MM.1S (cell line): ENCODE measurements at regions not wholly inside any gene's neighbourhood (a gene's known extent, or its start where the extent isn't known, plus 50 kb on each side); places are given as distances from the start of the nearest gene placed in this dataset.

Source experiments
- EZH2 ChIP-seq: fragments of 300-600 bp; sonication (generic); optimal IDR thresholded peaks from 2 replicates; pipeline ENCODE3; 2017; ENCODE audit warnings: low read depth, mild to moderate bottlenecking, antibody characterized with exemption, low read length, mixed read lengths
- EZH2phosphoT487 ChIP-seq: fragments of 300-600 bp; sonication (generic); IDR thresholded peaks from 2 replicates; pipeline ENCODE4 v1.6.1; 2018; ENCODE audit warnings: antibody characterized with exemption, low read length
- TF ChIP-seq, protein P1 (sequence below): fragments of 300-600 bp; sonication (generic); IDR thresholded peaks from 2 replicates; pipeline ENCODE4 v1.5.1; 2016; ENCODE audit warnings: antibody characterized with exemption, low read length, mixed read lengths

DNA sequence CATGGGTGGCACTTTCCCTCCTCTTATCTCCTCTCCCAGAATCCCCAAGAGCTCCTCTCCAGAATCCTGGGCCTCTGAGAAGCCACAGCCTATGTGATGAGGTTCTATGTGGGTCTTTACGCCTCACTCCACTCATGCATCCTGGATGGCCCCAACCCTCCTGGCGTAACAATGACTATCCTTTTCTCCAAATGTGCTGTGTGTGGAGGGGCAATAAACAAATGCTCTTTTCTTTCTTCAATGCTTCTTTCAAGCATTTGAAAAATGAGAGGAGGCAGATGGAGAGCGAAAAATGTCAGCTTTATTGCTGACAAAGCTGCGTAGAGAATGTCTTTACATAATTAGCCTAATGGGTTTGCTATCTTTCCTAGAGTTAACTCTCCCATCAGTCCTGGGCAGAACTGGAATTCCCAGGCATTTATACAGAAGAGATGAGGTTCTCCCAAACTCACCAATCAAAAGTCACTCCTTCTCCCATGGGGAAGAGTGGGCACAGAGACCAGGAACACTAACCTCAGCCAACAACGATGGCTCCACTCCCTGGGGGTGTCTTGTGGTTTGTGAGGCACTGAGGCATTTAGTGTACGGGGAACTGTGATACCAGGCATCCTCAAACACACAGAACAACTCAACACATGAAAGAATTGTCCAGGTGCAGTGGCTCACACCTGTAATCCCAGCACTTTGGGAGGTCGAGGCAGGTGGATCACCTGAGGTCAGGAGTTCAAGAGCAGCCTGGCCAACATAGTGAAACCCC is 118.9 kb upstream of the SLC34A2 start:
- TF ChIP-seq EZH2phosphoT487 = no peak
- TF ChIP-seq, protein P1, sequence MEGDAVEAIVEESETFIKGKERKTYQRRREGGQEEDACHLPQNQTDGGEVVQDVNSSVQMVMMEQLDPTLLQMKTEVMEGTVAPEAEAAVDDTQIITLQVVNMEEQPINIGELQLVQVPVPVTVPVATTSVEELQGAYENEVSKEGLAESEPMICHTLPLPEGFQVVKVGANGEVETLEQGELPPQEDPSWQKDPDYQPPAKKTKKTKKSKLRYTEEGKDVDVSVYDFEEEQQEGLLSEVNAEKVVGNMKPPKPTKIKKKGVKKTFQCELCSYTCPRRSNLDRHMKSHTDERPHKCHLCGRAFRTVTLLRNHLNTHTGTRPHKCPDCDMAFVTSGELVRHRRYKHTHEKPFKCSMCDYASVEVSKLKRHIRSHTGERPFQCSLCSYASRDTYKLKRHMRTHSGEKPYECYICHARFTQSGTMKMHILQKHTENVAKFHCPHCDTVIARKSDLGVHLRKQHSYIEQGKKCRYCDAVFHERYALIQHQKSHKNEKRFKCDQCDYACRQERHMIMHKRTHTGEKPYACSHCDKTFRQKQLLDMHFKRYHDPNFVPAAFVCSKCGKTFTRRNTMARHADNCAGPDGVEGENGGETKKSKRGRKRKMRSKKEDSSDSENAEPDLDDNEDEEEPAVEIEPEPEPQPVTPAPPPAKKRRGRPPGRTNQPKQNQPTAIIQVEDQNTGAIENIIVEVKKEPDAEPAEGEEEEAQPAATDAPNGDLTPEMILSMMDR = no peak
- no peak for TF ChIP-seq EZH2
